C4-2B (cell line): ENCODE measurements at regions not wholly inside any gene's neighbourhood (a gene's known extent, or its start where the extent isn't known, plus 50 kb on each side); places are given as distances from the start of the nearest gene placed in this dataset.

Experiments used
- CTCF ChIP-seq: fragments of 450-650 bp; conservative IDR thresholded peaks from 2 replicates; pipeline ENCODE4 v1.5.1; 2017; ENCODE audit warnings: mild to moderate bottlenecking
- ZFX ChIP-seq: fragments of 450-650 bp; IDR thresholded peaks from 2 replicates; pipeline ENCODE4 v1.6.1; 2017

- TF ChIP-seq CTCF: no peak
- no peak for TF ChIP-seq ZFX
Observed at GRCh38 chr22:48885271-48885918, 942.3 kb downstream of the BRD1 start.
